NOMO-1 treated with DMSO at 0.1 percent for 48 hours (cell line): ENCODE measurements at regions not wholly inside any gene's neighbourhood (a gene's known extent, or its start where the extent isn't known, plus 50 kb on each side); places are given as distances from the start of the nearest gene placed in this dataset.

Experiments used
- DNase-seq: peaks from one replicate; lab custom pipeline; 2025; ENCODE audit not compliant: unreplicated experiment; lab: John Stamatoyannopoulos, UW

- DNase-seq = no peak
Measured at GRCh38 chr22:34687116-34687515, 378.8 kb upstream of the ISX start.

GRCh38 chr22:34688825-34689224 lies 377.1 kb upstream of the ISX start:
- DNase-seq = no peak

DNA sequence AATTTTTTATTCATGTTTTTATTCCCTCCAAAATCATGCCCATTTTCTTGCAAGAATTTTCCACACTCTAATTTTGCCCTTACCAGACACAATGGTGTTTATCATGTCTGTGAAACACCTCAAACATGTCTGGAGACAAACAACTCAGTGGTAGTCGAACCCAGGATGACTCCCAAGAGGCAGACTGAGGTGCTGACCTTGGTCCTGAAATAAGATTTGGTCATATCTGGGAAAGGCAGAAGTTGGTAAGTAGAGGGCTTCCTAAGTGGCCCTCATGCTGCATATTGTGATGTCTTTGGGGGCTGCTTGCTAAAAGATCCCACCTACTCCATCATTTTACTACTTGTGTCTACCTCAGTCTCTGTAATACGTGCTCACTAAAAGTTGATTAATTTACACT lies 369.4 kb upstream of the ISX start:
- peak; percentile 4 for DNase-seq

DNA sequence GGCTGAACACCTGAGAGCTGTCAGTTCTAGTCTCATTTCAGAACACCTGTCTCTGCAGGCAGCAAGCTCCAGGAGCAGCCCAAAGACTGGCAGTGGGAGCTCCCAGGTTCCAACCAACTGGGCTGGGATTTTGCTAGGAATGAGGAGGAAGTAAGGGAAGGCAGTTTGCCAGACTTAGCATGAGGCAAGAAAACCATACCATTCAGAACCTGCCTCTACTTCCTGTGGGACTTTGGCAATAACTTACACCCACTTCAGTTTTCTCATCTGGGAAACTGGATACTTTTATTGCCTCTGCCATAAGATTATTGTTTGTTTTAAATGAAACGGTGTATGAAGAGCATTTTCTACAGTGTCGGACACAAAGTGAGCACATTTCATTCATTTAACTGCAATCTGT lies 363.7 kb upstream of the ISX start:
- DNase-seq = no peak

DNA sequence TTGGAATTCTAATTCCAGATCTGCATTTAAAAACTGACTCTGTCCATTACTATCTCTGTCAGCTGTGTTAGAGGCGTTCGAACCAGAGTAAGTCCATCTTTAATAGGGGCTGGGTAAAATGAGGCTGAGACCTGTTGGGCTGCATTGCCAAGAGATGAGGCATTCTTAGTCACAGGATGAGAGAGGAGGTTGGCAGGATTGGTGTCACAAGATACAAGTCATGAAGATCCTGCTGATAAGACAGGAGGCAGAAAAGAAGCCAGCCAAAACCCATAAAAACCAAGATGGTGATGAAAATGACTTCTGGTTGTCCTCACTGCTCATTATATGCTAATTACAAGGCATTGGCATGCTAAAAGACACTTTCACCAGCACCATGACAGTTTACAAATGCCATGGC lies 356.3 kb upstream of the ISX start:
- no peak for DNase-seq

DNA sequence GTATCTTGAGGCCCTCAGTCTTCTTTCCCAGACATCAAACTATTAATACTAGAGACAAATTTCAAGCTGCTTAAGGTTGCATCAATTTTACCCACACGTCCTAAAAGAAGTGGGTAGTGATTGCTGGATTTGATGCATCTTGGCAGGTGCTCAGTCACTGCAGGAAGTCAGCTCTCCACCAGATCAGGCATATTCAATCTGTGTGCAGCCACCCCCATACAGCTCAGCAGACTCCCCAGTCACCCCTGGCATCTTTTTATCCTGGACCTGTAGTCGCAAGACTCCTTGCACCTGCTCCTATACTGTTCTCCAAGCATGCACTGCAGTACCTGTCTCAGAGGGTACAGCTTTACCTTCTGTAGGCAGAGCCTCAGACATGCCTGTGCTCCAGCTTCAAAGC lies 343.1 kb upstream of the ISX start:
- no peak for DNase-seq

DNA sequence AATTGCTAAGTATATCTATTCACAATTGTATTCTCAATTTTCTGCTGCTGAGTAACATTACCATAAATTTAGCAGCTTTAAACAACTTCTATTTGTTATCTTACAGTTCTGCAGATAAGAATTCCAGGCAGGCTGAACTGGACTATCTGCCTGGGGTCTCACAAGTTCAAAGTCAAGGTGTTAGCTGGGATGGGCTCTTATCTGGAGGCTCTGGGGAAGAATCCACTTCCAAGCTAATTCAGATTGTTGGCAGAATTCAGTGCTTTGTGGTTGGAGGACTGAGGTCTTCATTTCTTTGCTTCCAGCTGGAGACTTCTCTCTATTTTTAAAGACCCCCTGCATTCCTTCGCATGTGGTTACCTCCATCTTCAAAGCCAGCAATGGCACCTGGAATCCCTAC lies 329.9 kb upstream of the ISX start:
- DNase-seq = no peak

DNA sequence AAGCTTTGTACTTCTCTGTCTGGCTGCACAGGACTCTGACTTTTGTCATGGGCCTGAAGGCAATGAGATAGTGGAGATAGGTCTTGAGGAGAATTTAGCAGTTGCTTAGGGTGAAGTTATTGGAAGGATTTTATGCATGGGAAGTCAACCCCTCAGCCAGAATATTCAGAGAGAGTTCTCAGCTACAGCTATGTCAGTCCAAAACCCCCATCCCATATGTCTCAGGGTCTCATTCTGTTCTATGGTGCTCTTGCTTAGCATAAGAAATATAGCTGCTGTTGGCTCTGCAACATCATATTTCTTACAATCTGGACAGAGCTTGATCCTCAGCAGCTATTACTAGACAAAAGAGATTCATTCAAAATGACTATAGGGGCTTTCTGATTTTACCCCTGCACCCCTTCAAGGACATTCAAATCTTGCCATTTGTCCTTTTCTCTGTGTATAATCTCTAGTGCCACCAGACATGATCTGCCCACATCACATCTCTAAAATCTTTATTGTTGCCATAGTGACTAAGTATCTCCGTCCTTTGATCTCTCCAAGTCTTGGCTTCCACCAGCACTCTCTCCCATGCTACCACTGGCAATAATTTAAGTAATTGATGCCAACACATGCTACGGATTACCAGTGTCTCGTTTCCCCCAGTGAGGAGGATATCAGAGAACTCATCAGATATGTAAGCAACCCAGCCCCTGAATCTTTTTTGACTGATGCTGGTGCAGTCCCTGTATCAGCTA lies 327.1 kb upstream of the ISX start:
- DNase-seq = no peak

DNA sequence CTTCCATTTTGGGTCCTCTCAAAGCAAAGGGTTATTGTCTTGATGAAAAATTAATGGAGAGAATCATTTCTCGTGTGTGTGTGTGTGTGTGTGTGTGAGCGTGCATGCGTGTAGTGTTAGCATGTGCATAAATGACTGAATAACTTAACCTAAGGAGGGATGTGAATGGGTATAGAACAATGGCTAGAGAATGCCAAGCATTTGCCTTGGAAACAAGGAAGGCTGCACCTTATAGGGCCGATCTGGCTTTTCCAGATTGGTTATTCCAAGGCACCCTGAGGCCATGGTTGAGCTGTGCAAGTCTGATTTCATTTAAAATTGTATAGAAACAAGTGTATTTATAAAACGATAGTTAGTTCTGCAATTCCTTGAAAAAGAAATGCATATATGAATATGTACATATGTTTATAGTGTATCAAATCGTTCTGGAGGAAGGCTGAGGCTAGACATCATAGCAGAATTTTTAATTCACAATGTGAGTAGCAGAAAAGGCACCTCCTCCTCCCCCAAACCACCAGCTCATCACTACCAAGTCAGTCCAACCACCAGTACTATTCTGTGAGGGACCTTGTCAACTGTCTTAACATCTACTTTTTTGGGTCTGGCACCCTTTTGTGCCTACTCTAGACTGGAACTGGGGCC lies 322.7 kb upstream of the ISX start:
- DNase-seq = no peak

- no peak for DNase-seq
Measured at GRCh38 chr22:34760276-34761008, 305.5 kb upstream of the ISX start.

DNA sequence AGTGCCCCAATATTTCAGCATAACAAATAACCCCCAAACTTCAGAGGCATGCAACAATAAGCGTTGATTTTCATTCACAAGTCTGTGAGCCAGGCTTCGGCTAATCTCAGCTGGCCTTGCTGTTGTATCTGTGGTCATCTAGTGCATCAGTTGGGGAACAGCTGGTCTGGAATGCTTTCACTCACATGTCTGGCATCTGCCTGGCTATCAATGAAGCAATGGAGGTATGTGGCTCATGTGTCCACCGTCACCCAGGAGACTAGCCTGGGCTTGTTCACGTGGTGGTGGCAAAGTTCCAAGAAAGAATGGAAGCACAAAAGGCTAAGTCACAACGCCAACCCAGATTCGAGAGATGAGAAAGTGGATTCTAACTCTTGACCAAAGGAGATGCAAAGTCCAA lies 304.8 kb upstream of the ISX start:
- DNase-seq = no peak

DNA sequence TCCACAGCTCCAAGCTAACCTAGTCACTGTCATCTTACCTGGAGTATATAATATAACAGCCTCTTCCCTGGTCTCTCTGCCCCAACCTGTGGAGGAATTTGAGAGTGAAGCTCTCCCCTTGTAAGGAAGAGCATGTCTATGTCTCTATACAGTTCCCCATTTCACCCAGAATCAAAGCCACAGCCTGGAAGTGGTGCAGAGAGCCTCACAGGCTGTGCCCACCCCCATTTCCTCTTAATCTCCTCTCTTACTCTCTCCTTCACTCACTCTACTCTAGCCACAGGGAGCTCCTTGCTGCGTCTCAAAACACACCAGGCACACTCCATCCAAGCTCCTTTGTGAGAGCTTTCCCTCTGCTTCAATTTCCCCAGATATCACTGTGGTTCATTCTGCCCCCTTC lies 302.5 kb upstream of the ISX start:
- no peak for DNase-seq

DNA sequence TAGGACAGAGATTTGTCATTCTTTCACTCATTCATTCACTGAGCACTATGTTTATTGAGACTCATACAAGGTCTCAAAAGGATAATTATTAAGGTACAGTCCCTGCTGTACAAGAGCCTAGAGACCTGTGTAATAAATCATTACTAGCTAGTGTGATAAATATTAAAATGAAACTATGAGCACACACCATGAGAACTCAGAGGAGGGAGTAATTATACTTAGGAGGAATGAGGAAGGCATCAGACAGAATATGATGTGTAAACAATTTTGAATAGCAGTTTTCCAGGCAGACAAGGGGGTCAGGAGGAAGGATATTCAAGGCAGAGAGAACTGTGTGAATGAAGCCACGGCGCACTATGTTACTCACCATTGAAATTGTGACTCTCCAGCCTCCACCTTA lies 300.8 kb upstream of the ISX start:
- DNase-seq = no peak

DNA sequence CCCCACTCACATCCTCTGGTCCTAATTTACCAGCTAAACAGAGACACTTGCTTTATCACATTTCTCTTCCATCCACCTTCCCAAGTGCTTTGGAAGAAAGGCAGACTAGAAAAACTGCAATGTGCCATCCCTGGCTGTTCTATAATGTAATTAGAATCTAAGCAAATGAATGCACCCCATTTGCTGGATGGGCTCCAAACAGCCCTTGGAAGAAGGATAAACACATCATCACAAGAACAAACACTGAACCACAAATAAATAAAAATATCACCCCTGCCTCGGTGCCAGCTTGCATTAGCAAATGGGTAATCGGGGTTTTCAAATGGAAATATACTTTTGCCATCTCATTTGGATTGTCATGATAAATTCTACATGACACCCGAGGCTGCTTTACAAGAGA lies 296.6 kb upstream of the ISX start:
- no peak for DNase-seq

DNA sequence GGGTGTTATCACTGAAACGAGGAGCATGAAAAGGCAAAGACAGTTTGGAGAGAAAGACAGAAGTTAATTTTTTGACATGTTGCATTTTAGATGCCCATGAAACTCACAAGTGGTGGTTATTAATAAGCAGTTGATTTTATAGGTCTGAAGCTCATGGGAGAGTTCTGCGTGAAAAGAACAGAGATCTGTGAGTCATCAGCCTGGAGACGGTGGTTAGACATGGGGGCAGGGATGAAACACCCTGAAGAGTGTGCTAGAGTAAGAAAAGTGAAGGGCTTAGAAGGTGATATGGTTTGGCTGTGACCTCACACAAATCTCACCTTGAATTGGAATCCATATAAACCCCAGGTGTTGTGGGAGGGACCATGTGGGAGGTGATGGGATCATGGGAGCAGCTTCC lies 289.1 kb upstream of the ISX start:
- DNase-seq = no peak

- DNase-seq = no peak
Measured at GRCh38 chr22:34781681-34782080, 284.3 kb upstream of the ISX start.

GRCh38 chr22:34783436-34783835 lies 282.5 kb upstream of the ISX start:
- no peak for DNase-seq

GRCh38 chr22:34784056-34784455 lies 281.9 kb upstream of the ISX start:
- no peak for DNase-seq

DNA sequence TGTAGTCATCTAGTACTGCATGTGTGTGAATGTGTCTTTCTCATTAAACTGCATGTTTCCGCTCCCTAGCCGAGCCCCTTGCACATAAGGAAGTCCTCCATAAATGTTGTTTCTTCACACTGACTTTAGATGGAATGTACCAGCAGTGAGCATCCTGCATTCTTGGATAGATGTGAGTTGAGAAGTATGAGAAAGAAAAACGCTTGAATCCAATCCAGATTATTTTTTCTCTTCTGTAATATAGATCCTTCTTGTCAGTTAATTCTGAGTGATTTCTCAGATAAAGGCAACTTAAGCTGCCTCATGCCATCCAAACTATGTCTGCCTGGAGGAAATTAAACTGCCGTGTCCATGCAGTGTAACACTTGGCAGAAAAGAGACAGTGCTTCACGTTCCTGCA lies 268.1 kb upstream of the ISX start:
- no peak for DNase-seq

DNA sequence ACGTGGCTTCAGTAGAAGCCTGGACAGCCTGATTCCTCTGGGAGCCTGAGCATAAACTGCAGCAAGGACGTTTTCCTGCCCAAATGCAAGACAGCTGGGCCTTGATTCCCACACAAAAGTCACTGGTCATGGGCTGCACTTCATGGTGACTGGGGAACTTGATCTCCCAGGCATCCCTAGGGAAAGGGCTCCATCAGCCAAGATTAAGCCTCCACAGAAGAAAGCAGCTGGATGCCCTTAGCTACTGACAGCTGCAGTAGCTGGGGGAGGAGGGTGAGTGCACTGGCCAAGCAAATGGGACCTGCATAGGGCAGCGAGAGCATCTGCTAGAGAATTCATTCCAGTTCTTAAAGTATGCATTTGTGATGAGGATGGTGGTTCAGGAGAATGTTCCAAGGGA lies 267.4 kb upstream of the ISX start:
- DNase-seq = no peak

GRCh38 chr22:34800260-34800980 lies 265.5 kb upstream of the ISX start:
- no peak for DNase-seq

DNA sequence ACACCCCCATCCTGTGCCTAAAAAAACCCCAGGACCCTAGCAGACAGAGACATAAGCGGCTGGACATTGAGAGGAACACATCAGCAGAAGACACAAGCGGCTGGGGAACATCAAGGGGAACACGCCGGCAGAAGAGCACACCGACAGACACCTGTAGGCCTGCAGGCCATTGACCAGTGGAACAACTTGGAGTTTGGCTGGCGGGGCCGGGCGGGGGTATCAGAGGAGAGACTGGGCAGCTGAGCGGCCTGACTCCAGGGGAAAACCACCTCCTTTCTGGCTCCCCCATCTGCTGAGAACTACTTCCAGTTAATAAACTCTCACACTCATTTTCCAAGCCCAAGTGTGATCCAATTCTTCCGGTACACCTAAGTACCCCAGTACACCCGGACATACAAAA lies 264.7 kb upstream of the ISX start:
- DNase-seq = no peak
